ENCODE measurements at regions not wholly inside any gene's neighbourhood (a gene's known extent, or its start where the extent isn't known, plus 50 kb on each side); places are given as distances from the start of the nearest gene placed in this dataset.
"Not testable (repeated sequence)": the region's sequence is repeated elsewhere in the genome, so short reads cannot be mapped to it uniquely, and the experiment has no call there.

- not testable (repeated sequence) for TF ChIP-seq POLR2A (IDR thresholded peaks at IDR 0.05)
- TF ChIP-seq, protein P1, sequence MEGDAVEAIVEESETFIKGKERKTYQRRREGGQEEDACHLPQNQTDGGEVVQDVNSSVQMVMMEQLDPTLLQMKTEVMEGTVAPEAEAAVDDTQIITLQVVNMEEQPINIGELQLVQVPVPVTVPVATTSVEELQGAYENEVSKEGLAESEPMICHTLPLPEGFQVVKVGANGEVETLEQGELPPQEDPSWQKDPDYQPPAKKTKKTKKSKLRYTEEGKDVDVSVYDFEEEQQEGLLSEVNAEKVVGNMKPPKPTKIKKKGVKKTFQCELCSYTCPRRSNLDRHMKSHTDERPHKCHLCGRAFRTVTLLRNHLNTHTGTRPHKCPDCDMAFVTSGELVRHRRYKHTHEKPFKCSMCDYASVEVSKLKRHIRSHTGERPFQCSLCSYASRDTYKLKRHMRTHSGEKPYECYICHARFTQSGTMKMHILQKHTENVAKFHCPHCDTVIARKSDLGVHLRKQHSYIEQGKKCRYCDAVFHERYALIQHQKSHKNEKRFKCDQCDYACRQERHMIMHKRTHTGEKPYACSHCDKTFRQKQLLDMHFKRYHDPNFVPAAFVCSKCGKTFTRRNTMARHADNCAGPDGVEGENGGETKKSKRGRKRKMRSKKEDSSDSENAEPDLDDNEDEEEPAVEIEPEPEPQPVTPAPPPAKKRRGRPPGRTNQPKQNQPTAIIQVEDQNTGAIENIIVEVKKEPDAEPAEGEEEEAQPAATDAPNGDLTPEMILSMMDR (IDR thresholded peaks at IDR 0.05) = not testable (repeated sequence)
Measured at GRCh38 chr1:146305442-146305841, 76.6 kb upstream of the NOTCH2NLA start.
